Activated naive CD4-positive, alpha-beta T cell treated with Interleukin-2 at 50 U/mL for 16 hours (primary cell): ENCODE measurements at regions not wholly inside any gene's neighbourhood (a gene's known extent, or its start where the extent isn't known, plus 50 kb on each side); places are given as distances from the start of the nearest gene placed in this dataset.
"Not testable (repeated sequence)": the region's sequence is repeated elsewhere in the genome, so short reads cannot be mapped to it uniquely, and the experiment has no call there.

ENCODE experiments used
- DNase-seq: peaks from one replicate; pipeline ENCODE4 v3.0.0-alpha.2; 2020

DNA sequence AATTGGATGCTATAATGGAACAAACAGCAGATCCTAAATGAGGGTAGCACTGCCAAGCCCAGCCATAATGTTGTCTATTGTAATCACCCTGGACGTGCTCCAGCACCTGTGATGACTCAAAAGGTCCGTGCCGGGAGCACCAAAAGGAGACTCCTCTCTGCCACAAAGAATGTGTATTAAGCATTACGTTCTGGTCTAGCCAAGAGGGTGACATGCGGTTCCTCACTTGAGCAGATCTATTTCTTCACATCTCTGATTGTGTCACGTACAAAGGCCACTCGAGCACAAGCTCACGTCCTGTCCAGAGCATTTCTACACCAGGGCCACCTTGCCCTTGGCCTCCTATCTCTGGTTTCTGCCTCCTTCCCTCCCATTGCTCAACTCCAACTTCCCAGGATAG is 219.9 kb upstream of the IRS2 start:
- no peak for DNase-seq

DNA sequence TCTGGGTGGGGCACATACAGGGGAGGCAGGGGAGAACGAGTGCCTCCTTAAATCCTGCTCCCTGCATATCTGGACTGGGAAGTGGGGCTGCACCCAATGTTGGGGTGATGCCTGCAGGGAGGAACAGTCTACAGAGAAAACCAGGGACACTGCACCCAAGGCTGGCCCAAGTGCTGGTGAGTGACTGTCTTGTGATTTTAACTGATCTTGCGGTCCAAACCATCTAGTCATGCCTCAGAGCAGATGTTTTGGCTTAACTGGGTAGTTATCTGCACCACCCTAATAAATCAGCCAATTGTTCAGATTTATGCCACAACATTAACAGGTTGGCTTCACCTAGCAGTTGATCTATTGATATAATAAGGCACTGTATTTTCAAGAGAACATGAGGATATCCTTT is 219.2 kb upstream of the IRS2 start:
- no peak for DNase-seq

DNA sequence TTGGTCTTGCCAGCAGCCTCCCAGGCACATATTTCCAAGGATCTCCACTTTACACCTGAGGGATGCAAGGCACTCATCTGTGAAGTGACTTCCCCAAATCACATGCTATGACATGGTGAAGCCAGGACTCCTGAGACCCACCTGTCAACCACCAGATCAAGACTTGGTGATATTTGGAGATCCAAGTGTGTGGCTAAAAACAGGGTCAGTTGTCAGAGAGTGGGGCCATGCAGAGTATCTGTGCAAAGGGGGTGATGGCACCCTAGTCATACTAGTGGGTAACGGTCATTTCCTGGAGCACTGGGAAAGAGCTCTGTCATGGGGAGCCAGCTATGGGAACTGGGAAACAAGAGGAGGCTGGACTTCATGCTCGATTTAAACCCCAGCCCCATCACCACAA is 218.4 kb upstream of the IRS2 start:
- DNase-seq: no peak

DNA sequence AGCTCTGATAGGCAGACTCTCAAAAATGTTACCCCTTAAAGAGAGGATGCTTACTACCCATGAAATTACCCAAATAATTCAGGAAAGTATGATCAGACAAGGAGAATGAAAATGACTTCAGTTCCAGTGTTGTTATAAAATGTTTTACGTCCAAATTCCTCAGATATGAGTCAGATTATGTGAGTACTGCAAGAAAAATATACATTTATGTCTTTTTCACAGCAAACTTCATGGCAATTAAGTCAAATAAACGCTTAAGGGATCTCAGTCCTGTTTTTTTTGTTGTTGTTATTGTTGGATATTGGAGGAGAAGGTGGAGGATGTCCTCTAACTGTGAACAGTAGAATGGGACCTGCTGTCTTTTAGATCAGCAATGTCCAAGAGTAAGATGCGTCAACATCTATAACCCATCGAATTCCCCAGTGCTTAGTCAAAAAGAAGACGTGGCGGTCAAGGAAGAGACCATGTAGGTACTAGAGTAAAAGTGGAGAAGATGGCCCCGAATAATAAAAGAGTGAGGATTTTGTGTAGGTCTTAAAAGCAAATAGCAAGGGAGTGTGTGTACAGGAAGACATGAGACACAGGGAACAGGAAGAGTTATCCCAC is 215.4 kb upstream of the IRS2 start:
- DNase-seq: no peak

DNA sequence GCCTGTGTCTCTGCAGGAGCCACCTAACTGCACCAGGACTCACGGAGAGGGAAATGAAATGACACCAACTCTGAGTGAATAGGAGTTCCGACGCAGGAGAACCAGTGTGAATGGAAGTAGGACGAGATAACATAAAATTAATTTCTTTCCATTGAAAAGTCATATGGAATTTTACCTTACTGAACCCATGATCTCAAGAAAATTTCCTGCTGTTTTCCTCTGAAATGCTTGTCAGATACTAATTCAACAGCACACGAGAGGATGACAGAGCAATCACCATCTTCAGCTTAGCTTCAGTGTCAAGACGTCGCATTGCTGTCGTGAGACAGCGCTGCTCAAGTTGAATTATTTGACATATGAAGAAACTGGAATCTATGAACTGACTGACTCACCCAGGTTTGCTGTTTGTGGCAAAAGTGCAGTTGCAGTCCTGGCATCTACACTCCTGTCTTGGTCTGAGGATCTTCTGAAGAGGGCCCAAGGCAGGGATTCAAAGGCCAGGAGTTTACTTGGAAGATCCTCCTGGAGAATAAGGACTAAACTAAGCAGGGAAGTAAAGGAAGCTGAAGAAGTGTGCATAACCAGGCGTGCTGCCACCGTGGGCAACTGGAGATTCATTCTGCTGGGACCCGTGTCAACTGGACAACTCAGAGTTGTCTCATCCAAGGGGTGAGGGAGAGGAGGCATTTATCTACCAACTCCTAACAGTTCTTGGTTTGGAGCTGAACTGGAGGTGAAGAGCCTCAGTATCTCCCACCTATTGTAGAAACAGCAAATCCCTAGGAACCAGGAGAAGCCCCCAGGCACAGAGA is 214.4 kb upstream of the IRS2 start:
- no peak for DNase-seq

DNA sequence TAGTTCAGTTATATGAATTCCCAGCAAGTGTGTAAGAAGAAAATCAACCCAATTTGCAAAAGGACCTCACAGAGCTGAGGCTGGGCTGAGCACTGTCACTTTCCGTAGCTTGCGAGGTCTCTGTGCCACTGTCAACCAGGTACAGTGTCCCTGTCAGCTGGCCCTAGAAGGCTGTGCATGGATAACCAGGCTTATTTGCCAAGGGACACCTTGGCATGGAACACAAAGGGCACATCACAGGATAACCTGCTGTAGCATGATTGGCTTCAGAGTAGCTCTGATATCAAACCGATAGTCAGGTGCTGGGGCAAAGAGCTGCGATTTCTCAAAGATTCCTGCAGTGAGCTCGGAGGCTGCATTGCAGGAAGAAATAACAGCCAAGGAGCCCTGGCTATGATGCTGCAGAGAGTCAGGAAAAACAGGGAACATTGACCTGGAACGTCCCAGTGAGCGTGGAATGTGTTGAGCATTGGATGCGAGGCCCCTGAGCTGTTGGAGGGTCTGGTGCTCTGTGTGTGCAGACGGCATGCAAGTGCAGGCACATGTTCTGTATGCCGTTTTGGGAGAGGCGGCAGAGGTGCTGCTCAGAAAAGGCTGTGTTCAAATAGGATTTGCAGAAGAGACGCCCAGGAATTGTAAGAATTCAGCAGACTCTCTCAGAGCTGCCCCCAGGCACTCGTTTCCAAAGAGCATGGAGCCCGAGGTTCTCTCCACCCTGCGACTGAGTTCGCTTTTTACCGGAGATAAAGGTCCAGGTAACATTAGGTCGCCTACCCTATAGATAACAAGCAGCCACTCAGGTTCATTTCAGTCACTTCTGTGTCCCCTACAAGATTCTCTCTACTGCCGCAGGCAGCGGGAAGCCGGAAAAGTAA is 213.5 kb upstream of the IRS2 start:
- DNase-seq: no peak

DNA sequence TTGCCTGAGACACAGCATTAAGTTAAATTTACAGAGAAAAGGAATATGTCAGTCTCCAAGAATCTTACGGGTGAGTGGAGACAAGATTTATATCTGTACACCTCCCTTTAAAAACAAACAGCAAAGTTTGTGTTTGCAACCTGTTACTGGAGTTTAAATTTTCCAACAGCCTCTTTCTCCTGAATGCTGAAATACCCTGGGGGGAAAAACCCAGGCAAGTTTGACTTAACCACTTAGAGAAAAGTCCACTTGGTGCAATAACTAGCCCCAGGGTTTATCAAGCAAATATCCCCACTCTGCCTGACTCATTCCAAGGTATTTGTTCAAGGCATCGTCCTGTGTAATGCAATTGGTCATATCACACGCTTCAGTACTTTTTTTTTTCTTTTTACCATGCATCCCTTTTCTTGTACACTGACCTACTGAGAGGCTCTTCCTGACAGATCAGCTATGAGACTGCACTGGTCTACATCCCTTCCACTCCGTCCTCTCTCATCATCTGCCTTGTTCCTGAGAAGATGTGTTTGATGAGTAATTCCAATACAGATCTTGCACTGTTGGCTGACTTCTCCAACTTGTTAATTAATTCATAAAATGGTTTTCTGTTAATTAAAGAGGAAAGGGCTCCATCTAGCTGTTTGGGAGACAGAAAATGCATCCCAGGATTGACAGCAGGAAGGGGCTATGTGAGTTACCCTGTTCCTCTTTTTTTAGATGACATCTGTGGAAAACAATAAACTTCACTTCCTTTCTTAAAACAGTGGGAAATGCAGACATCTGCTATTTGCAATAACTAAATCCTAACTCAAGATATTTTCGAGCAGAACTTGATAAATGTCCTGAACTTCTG is 212.5 kb upstream of the IRS2 start:
- no peak for DNase-seq

DNA sequence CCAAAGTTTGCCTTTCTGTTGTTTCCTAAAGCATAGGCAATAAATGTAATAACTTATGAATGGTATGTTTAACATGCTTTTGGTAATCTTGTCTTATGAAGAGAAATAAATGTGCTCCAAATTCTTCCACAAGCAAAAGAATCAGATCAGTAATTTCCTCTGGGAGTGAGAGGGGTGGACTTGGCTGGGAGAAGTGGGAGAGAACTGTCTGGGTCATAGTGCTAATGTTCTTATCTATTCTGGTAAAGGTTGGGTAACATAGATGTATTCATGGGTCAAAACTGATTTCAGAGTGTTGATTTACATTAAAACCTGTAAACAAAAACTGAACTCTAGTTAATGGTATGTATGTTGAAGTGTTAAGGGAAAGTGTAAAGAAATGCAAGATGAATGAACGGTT is 211.7 kb upstream of the IRS2 start:
- DNase-seq: no peak

DNA sequence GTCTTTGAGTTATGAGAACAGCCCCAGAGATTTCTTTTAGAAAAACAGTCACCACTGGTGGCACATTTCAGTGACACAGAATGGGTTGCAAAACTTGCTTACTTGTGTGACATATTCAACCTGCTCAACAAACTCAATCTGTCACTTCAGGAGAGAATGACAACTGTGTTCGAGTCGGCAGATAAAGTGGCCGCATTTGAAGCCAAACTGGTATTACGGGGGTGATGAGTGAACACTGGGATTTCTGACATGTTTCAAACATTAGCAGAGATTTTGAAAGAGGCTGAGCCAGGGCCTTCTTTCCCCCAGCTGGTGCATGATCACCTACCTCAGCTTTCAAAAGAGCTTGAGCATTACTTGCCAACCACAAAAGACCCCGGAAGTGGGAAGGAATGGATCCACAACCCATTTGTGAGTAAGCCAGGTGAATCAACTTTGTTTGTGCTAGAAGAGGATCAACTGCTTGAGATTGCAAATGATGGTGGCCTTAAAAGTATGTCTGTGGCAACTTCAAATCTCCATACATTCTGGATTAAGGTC is 210.7 kb upstream of the IRS2 start:
- DNase-seq: not testable (repeated sequence)

DNA sequence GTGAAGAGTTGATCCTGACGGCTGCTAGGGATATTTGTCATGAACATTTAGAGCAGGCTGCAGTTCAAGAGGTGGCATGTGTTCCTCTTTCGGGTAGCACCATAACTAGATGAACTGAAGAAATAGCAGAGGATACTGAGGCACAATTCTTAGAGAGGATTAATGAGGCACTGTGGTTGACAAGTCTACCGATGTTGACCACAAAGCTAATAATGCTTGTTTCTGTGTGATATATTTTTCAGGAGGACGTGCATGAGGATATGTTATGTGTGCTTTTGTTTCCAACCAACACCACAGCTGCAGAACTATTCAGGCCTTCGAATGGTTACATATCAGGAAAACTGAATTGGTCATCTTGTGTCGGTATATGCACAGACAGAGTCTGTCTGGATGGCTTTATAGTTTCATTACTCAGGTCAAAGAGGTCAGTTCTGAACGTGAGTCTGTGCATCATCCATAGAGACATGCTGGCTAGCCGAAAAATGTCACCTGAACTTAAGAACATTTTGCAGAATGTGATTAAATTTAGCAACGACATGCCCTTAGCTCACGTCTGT is 210.1 kb upstream of the IRS2 start:
- no peak for DNase-seq

DNA sequence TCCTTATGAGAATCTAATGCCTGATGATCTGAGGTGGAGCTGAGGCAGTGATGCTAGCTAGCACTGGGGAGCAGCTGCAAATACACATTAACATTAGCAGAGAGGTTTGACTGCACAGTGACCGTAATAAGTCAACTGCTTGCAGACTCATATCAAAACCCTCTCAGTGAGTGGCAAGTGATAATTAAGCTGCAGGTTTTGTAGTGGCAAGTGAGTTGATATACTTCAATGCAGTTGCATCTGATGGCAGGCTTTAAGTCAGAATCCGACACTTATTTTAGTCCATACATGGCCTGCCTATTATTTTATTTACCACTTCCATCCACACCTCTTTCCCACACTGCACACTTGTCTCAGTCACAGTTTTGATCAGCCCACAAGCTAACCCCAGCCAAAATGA is 209.2 kb upstream of the IRS2 start:
- DNase-seq: no peak

DNA sequence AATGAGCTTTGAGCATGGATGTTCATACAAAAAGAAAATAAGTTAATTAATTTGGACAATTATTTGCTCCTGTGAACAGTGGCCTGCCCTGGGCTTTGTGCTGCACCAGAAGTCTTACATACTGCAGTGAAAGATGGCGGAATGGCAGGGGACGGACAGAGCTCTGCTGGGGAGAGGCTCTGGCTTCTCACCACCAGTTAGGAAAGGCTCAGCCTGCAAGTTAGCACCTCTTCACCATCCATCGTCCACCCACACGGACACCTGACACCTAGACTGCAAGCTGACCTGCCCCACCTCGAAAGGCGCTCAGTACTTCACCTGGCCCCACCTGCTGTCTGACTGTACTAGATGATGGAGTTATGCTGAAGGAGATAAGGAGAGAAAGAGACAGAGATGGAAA is 203.9 kb upstream of the IRS2 start:
- no peak for DNase-seq

DNA sequence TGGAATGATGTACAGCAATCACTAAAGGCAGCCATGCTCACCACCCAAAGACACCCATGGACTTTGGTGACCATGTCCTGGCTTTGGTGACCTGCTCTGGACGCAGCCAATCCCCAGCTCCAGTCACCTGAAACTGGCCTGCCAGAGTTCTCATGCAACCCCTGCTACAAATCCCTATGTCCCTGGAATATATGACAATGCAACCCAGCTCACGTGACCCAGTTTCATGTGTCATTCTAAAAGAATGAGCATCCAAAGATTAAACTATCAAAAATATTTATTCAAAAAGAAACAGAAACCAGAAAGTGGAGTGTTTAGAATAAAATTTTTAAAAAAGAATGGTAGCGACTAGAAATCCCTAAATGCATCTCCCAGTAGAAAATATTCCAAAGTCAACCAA is 203.3 kb upstream of the IRS2 start:
- DNase-seq: no peak

DNA sequence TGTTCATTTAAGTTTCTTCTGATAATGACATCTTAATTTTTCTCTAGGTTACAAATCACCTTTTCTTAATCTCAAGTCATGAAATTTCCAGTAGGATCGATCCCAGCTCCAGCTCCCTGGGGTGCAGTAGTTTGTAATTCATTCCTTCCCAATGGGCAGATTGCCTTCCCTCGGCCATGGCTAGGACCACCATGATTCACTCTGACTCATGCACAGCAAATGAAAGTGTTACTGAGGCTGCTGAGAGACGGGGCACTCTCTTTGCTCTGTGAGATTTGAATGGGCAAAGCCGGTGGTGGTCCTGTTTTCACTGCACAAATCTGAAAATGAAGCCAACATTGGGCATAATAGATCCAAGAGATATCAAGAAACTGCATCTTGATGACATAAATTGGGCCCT is 202.8 kb upstream of the IRS2 start:
- DNase-seq: no peak

DNA sequence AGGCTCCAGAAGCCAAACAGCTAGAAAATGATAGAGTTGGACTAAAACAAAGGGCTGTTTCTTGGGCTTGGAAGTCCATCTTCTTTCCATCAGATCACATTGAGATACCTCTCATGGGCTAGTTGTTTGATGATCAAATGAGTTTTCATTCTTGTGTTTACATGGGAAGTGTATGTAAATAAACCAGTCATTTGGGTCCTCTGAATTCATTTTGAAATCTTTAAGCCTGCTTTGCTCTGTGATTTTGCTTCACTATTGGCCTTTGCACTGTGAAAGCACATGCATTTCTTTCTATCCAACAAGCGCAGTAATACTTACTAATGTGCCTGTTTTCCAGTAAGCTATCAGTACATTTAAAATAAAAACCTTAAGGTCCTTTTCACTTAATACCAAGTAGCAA is 200.5 kb upstream of the IRS2 start:
- DNase-seq: no peak

DNA sequence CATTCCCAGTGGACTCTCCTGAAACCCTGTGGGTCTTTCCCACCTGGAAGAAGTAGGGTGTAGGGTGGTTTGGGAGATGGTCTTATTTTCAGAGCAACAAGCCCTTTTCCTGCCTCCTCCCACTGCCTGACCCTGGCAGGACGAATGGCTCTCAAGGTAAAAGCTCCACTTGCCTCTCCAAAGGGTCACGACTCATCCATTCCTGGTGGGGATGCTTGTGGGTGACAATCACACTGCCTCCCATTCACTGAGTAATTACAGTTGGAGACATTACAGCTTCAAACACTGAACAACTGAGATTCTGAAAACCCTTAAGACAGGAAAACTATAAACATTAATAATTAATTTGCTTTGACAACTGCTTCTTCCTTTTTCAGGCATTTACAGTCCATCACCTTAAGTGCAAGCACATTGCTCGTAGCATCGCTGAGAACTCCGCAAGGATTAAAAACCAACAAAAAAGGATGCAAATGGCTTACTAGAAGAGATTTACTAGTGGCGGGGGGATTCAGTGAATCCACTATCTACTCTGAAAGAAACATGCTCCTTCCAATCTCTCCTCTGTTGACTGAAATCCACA is 199.6 kb upstream of the IRS2 start:
- no peak for DNase-seq

DNA sequence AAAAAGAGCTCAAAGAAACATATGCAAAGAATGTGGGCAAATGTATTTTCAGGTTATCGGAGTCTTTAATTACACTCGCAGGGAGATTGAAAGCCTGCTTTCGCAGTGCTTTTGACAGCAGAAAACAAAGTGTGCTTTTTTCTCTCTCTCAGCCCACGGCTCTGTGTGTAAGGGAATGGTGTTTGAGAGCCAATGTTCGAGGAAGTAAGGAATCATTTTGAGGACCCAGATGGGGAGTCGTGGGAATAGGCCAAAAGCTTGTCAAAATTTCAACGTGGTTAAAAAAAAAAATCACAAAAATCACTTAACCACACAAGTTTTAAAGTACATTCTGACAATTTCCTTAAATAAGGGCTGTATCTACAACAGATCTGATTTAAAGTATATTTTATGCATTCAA is 197.1 kb upstream of the IRS2 start:
- DNase-seq: no peak

DNA sequence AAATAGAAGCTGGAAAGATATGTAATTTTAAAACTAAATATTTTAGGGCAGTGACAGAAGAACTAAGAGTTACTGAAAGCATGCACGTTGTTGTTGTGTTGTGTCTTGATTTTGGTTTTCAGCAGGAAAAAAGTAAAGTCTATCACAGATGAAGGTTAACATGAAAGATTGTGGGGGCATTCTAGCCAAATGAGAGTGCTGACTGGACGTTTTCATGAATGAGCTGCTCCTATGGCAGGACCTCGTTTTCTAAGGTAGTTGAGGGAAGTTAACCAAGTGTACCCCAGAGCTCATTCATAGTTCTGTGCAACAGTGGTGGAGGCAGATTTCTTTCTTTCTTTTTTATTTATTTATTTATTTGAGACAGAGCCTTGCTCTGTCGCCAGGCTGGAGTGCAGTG is 194.6 kb upstream of the IRS2 start:
- no peak for DNase-seq

DNA sequence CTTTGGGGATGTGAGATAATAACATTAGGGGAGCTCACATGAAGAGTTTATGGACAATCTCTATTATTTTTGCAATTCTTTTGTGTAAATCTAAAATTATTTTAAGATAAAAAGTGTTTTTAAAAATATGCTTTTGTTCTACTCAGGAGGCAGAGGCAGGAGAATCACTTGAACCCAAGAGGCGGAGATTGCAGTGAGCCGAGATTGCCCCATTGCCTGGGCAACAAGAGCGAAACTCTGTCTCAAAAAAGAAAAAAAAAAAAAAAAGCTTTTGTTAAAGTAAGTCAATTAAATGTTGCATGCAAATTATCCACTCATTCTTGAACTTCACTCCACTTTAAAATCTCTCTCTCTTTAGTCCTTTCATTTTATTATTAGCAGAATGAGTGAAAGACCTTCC is 193.3 kb upstream of the IRS2 start:
- not testable (repeated sequence) for DNase-seq

DNA sequence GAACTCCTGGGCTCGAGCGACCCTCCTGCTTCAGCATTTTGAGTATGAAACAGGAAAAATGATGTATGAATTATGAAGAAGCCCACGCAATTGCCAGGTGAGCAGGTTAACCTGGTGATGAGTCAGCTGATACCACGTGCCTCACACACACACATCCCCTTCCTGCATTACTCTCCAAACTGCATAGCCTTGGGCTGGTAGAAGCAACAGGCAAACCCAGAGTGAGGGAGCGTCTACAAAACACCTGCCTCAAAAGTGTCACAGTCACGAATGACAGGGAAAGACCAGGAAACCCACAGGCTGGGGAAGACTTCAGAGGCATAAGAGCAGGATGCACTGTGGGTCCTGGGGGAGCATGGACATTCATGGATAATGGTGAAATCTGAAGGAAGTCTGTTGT is 192.8 kb upstream of the IRS2 start:
- DNase-seq: no peak

DNA sequence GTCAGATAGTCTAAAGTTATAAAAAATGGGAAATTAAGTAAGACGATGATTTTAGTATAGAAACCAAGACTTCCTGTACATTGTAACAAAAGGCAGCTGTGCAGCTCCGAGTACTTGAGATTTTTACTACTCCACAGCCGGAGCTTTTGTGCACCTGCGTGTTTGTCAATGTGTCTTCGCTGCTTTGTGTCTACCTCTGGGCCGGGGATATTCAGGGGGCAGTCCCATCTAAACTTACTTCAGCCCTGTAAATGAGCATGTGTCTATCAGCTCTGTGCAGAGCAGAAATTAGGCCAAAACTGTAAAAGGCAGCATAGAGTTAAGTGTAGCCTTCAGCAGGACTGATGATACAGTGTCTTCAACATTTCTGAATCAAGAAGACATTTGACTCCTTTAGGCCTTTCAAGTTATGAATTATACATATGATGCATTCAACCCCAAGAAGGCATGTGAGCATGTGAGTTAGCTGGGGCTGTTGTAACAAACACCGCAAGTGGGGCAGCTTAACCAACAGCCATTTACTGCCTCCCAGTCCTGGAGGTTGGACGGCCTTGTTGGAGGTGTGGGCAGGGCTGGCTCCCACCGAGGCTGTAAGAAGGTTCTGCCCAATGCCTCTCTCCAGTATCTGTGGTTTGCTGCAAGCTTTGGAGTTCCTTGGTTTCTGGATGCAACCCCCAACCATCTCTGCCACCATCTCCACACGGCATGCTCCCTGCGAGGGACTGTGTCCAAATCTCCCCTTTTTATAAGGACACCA is 191.0 kb upstream of the IRS2 start:
- no peak for DNase-seq
